H9 (cell line): ENCODE measurements at regions not wholly inside any gene's neighbourhood (a gene's known extent, or its start where the extent isn't known, plus 50 kb on each side); places are given as distances from the start of the nearest gene placed in this dataset.

Source experiments
- DNase-seq: peaks from one replicate; pipeline ENCODE4 v3.0.0-alpha.2; 2017
- H2AFZ ChIP-seq: one replicate; pipeline ENCODE4 v1.6.1; 2013; ENCODE audit warnings: mild to moderate bottlenecking, low read length, control low read depth, moderate library complexity
- H2AK5ac ChIP-seq: 2 replicates; pipeline ENCODE4 v1.6.1; 2013; ENCODE audit warnings: low read length, control low read depth, mixed read lengths; ENCODE audit not compliant: insufficient read length
- H2BK120ac ChIP-seq: one replicate; pipeline ENCODE4 v1.6.1; 2013; ENCODE audit warnings: low read depth, mild to moderate bottlenecking, low read length, control low read depth, inconsistent platforms; ENCODE audit not compliant: poor library complexity, severe bottlenecking
- H2BK12ac ChIP-seq: 2 replicates; pipeline ENCODE4 v1.6.1; 2013; ENCODE audit warnings: low read length, control low read depth, mixed read lengths, low read depth; ENCODE audit not compliant: insufficient read length
- H2BK15ac ChIP-seq: 2 replicates; pipeline ENCODE4 v1.6.1; 2013; ENCODE audit warnings: low read depth, low read length, control low read depth
- H2BK20ac ChIP-seq: one replicate; pipeline ENCODE4 v1.6.1; 2013; ENCODE audit warnings: low read depth, mild to moderate bottlenecking, low read length, control low read depth, inconsistent platforms; ENCODE audit not compliant: poor library complexity, severe bottlenecking
- H2BK5ac ChIP-seq: 2 replicates; pipeline ENCODE4 v1.6.1; 2013; ENCODE audit warnings: low read length, control low read depth, mixed read lengths; ENCODE audit not compliant: insufficient read length
- H3K14ac ChIP-seq: 2 replicates; pipeline ENCODE4 v1.6.1; 2013; ENCODE audit warnings: low read length, control low read depth; ENCODE audit not compliant: insufficient read depth
- H3K18ac ChIP-seq: 2 replicates; pipeline ENCODE4 v1.6.1; 2013; ENCODE audit warnings: low read depth, mild to moderate bottlenecking, mixed read lengths, low read length, control low read depth; ENCODE audit not compliant: insufficient read length
- H3K23ac ChIP-seq: 2 replicates; pipeline ENCODE4 v1.6.1; 2013; ENCODE audit warnings: low read length, control low read depth, mixed read lengths, low read depth; ENCODE audit not compliant: insufficient read length
- H3K23me2 ChIP-seq: 2 replicates; pipeline ENCODE4 v1.6.1; 2013; ENCODE audit warnings: low read depth, mild to moderate bottlenecking, mixed read lengths, low read length, control low read depth; ENCODE audit not compliant: insufficient read length, poor library complexity, severe bottlenecking
- H3K27ac ChIP-seq: 2 replicates; pipeline ENCODE4 v1.5.1; 2013; ENCODE audit warnings: low read length, control low read depth, mixed read lengths, low read depth; ENCODE audit not compliant: insufficient read length
- H3K27me3 ChIP-seq: 2 replicates; pipeline ENCODE4 v1.6.1; 2013; ENCODE audit warnings: low read length, control low read depth, inconsistent platforms; ENCODE audit not compliant: insufficient read depth
- H3K4ac ChIP-seq: 2 replicates; pipeline ENCODE4 v1.6.1; 2013; ENCODE audit warnings: low read depth, mild to moderate bottlenecking, control low read depth, inconsistent platforms, low read length, moderate library complexity
- H3K4me1 ChIP-seq: 2 replicates; pipeline ENCODE4 v1.6.1; 2013; ENCODE audit warnings: low read length, control low read depth, inconsistent platforms; ENCODE audit not compliant: insufficient read depth
- H3K4me2 ChIP-seq: 2 replicates; pipeline ENCODE4 v1.6.1; 2013; ENCODE audit warnings: low read length, control low read depth, mixed read lengths; ENCODE audit not compliant: insufficient read length, insufficient read depth
- H3K56ac ChIP-seq: 2 replicates; pipeline ENCODE4 v1.6.1; 2013; ENCODE audit warnings: low read depth, mild to moderate bottlenecking, mixed read lengths, low read length, control low read depth; ENCODE audit not compliant: insufficient read length
- H3K79me1 ChIP-seq: 2 replicates; pipeline ENCODE4 v1.6.1; 2013; ENCODE audit warnings: low read depth, mild to moderate bottlenecking, moderate library complexity, low read length, control low read depth, inconsistent platforms; ENCODE audit not compliant: insufficient read depth, poor library complexity, severe bottlenecking
- H3K79me2 ChIP-seq: 2 replicates; pipeline ENCODE4 v1.6.1; 2013; ENCODE audit warnings: low read length, control low read depth, inconsistent platforms; ENCODE audit not compliant: insufficient read depth
- H3K9ac ChIP-seq: 2 replicates; pipeline ENCODE4 v1.6.1; 2013; ENCODE audit warnings: low read length, control low read depth, mixed read lengths; ENCODE audit not compliant: insufficient read length; ENCODE audit errors: extremely low read depth
- H3K9me3 ChIP-seq: one replicate; pipeline ENCODE4 v1.6.1; 2013; ENCODE audit warnings: low read depth, low read length, inconsistent platforms; ENCODE audit not compliant: control insufficient read depth
- H3T11ph ChIP-seq: one replicate; pipeline ENCODE4 v1.6.1; 2013; ENCODE audit warnings: mild to moderate bottlenecking, low read length, control low read depth, inconsistent platforms
- H4K20me1 ChIP-seq: one replicate; pipeline ENCODE4 v1.6.1; 2013; ENCODE audit not compliant: control insufficient read depth, insufficient read length, insufficient read depth
- H4K5ac ChIP-seq: 2 replicates; pipeline ENCODE4 v1.6.1; 2013; ENCODE audit warnings: low read depth, mild to moderate bottlenecking, mixed read lengths, low read length, control low read depth; ENCODE audit not compliant: insufficient read length
- H4K8ac ChIP-seq: replicated peaks from 2 replicates; pipeline ENCODE4 v1.6.1; 2013; ENCODE audit warnings: low read length, control low read depth, mixed read lengths, low read depth; ENCODE audit not compliant: insufficient read length
- H4K91ac ChIP-seq: 2 replicates; pipeline ENCODE4 v1.6.1; 2013; ENCODE audit warnings: low read depth, mild to moderate bottlenecking, moderate library complexity, mixed read lengths, low read length, control low read depth; ENCODE audit not compliant: insufficient read length
- H3K27ac Mint-ChIP-seq, 3 experiments: 2 replicates in 2 of 3; 3 replicates in 1 of 3; pipeline ENCODE4 v1.8.0; 2020 to 2021; ENCODE audit warnings: mixed read lengths in 3 of 3, mild to moderate bottlenecking in 1 of 3, moderate library complexity in 1 of 3
- H3K27me3 Mint-ChIP-seq: 2 replicates; pipeline ENCODE4 v1.8.0; 2021; ENCODE audit warnings: low read depth, mild to moderate bottlenecking, moderate library complexity, mixed read lengths
- H3K36me3 Mint-ChIP-seq, 3 experiments: 2 replicates in 2 of 3; 3 replicates in 1 of 3; pipeline ENCODE4 v1.8.0; 2020 to 2021; ENCODE audit warnings: low read depth in 3 of 3, mixed read lengths in 3 of 3; ENCODE audit not compliant: insufficient read depth in 1 of 3
- H3K4me1 Mint-ChIP-seq, 2 experiments: 2 replicates each; pipeline ENCODE4 v1.8.0; 2020; ENCODE audit warnings: mixed read lengths in 2 of 2
- H3K4me3 Mint-ChIP-seq, 2 experiments: 2 replicates in 1 of 2; 3 replicates in 1 of 2; pipeline ENCODE4 v1.8.0; 2020 to 2021; ENCODE audit warnings: mild to moderate bottlenecking in 2 of 2, mixed read lengths in 2 of 2, moderate library complexity in 1 of 2
- H3K9me3 Mint-ChIP-seq, 2 experiments: 2 replicates in 1 of 2; 3 replicates in 1 of 2; pipeline ENCODE4 v1.8.0; 2020; ENCODE audit warnings: mild to moderate bottlenecking in 2 of 2, mixed read lengths in 2 of 2, moderate library complexity in 1 of 2
- WGBS: extraction: QIAGEN DNeasy Blood & Tissue Kit; methylation state at CpG from one replicate; pipeline ENCODE4 v1.1.7; 2013; ENCODE audit warnings: missing lambda C conversion rate, low lambda C conversion rate, mixed read lengths; ENCODE audit not compliant: insufficient read length; ENCODE audit errors: extremely low coverage; 5-methylcytosine and 5-hydroxymethylcytosine counted together
- TF ChIP-seq, protein P1 (sequence below): fragments of 200-600 bp; sonication (generic); conservative IDR thresholded peaks from 3 replicates; pipeline ENCODE4 v1.8.0; 2021; ENCODE audit warnings: antibody characterized with exemption, mild to moderate bottlenecking

- peaks cover 0 to 8% of the 10 kb centered on the region in 2 experiments; a peak in 1 of 5 replicates for H3K9me3 Mint-ChIP-seq
- no peak overlapping the region for H3K27ac ChIP-seq
- H3K27me3 ChIP-seq = no peaks in the 10 kb centered on the region
- no peaks in the 10 kb centered on the region for H3K9me3 ChIP-seq
- no peaks in the 10 kb centered on the region for H3K79me2 ChIP-seq
- no peak overlapping the region for H2BK120ac ChIP-seq
- H2BK20ac ChIP-seq = no peak overlapping the region
- no peak overlapping the region for H3T11ph ChIP-seq
- no peak overlapping the region for H4K8ac ChIP-seq
- TF ChIP-seq, protein P1, sequence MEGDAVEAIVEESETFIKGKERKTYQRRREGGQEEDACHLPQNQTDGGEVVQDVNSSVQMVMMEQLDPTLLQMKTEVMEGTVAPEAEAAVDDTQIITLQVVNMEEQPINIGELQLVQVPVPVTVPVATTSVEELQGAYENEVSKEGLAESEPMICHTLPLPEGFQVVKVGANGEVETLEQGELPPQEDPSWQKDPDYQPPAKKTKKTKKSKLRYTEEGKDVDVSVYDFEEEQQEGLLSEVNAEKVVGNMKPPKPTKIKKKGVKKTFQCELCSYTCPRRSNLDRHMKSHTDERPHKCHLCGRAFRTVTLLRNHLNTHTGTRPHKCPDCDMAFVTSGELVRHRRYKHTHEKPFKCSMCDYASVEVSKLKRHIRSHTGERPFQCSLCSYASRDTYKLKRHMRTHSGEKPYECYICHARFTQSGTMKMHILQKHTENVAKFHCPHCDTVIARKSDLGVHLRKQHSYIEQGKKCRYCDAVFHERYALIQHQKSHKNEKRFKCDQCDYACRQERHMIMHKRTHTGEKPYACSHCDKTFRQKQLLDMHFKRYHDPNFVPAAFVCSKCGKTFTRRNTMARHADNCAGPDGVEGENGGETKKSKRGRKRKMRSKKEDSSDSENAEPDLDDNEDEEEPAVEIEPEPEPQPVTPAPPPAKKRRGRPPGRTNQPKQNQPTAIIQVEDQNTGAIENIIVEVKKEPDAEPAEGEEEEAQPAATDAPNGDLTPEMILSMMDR = no peak
- no peak overlapping the region for H3K4me3 Mint-ChIP-seq
- no peak overlapping the region; a peak in 1 of 7 replicates for H3K27ac Mint-ChIP-seq
- no peaks in the 10 kb centered on the region for H3K79me1 ChIP-seq
- H3K18ac ChIP-seq = peak overlapping the region; percentile 40
- no peaks in the 10 kb centered on the region; the same call in 1 of the 2 replicates for H3K4me1 ChIP-seq
- H2AFZ ChIP-seq = no peak overlapping the region
- H3K4ac ChIP-seq = no peak overlapping the region
- peaks cover 14 to 31% of the 10 kb centered on the region in 2 experiments for H3K4me1 Mint-ChIP-seq
- H2BK5ac ChIP-seq = no peak overlapping the region
- H3K27me3 Mint-ChIP-seq = peaks cover 10% of the 10 kb centered on the region
- no peak overlapping the region for H4K91ac ChIP-seq
- H4K5ac ChIP-seq = no peak overlapping the region
- no peaks in the 10 kb centered on the region for H3K23me2 ChIP-seq
- H3K56ac ChIP-seq = no peak overlapping the region
- no peak overlapping the region for H3K9ac ChIP-seq
- no peaks in the 10 kb centered on the region for H4K20me1 ChIP-seq
- H3K4me2 ChIP-seq = no peak overlapping the region
- no peak overlapping the region for H2BK15ac ChIP-seq
- DNase-seq = no peak
- H2BK12ac ChIP-seq = no peak overlapping the region
- H2AK5ac ChIP-seq = no peak overlapping the region
- H3K36me3 Mint-ChIP-seq = peaks cover 0 to 1% (median 0%) of the 10 kb centered on the region in 3 experiments; a peak in 1 of 7 replicates
- no peak overlapping the region for H3K23ac ChIP-seq
- no peak overlapping the region for H3K14ac ChIP-seq
- no CpG with 5 or more reads among the region's 21 CpGs for WGBS
Measured at GRCh38 chr22:48256776-48257684, 1494.6 kb downstream of the TBC1D22A start.
